Epithelial cell of proximal tubule (primary cell): ENCODE measurements at regions not wholly inside any gene's neighbourhood (a gene's known extent, or its start where the extent isn't known, plus 50 kb on each side); places are given as distances from the start of the nearest gene placed in this dataset.

Experiments
- DNase-seq: peaks from one replicate; pipeline ENCODE4 v3.0.0-alpha.2; 2011; ENCODE audit warnings: low read depth
- H3K4me3 ChIP-seq: 2 replicates; pipeline ENCODE4 v1.5.1; 2011; ENCODE audit warnings: low read depth, mild to moderate bottlenecking, low read length
- TF ChIP-seq, protein P1 (sequence below): conservative IDR thresholded peaks from 2 replicates; pipeline ENCODE4 v1.5.1; 2012; ENCODE audit warnings: low read depth, mild to moderate bottlenecking, low read length

GRCh38 chr2:60262178-60262577 lies 291.3 kb downstream of the BCL11A start:
- no peak for DNase-seq
- H3K4me3 ChIP-seq: no peak overlapping the region
- TF ChIP-seq, protein P1, sequence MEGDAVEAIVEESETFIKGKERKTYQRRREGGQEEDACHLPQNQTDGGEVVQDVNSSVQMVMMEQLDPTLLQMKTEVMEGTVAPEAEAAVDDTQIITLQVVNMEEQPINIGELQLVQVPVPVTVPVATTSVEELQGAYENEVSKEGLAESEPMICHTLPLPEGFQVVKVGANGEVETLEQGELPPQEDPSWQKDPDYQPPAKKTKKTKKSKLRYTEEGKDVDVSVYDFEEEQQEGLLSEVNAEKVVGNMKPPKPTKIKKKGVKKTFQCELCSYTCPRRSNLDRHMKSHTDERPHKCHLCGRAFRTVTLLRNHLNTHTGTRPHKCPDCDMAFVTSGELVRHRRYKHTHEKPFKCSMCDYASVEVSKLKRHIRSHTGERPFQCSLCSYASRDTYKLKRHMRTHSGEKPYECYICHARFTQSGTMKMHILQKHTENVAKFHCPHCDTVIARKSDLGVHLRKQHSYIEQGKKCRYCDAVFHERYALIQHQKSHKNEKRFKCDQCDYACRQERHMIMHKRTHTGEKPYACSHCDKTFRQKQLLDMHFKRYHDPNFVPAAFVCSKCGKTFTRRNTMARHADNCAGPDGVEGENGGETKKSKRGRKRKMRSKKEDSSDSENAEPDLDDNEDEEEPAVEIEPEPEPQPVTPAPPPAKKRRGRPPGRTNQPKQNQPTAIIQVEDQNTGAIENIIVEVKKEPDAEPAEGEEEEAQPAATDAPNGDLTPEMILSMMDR: no peak

GRCh38 chr2:60260639-60261296 lies 292.7 kb downstream of the BCL11A start:
- TF ChIP-seq, protein P1: no peak
- DNase-seq: peak; percentile 16

GRCh38 chr2:60259781-60260180 lies 293.7 kb downstream of the BCL11A start:
- TF ChIP-seq, protein P1: no peak
- DNase-seq: no peak
- no peak overlapping the region for H3K4me3 ChIP-seq

More at GRCh38 chr2:60260639-60261296, 292.7 kb downstream of the BCL11A start:
- no peak overlapping the region for H3K4me3 ChIP-seq

- no peak for DNase-seq
- H3K4me3 ChIP-seq: no peak overlapping the region
- TF ChIP-seq, protein P1: no peak
Observed at GRCh38 chr2:60252581-60253150, 300.8 kb downstream of the BCL11A start.

- TF ChIP-seq, protein P1: no peak
- DNase-seq: no peak
- no peak overlapping the region for H3K4me3 ChIP-seq
Observed at GRCh38 chr2:60251247-60251646, 302.2 kb downstream of the BCL11A start.

DNA sequence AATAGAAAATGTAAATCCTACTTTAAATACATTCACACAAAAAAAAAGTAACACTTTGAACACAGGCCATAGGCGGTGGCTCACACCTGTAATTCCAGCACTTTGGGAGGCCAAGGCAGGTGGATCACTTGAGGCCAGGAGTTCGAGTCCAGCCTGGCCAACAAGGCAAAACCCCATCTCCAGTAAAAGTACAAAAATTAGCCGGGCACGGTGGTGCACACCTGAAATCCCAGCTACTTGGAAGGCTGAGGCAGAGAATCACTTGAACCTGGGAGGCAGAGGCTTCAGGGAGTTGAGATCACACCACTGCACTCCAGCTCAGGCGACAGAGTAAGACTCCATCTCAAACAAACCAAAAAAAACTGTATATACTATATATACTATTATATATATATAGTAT lies 303.6 kb downstream of the BCL11A start:
- H3K4me3 ChIP-seq: no peak overlapping the region
- DNase-seq: no peak
- TF ChIP-seq, protein P1: no peak

- DNase-seq: no peak
- no peak overlapping the region for H3K4me3 ChIP-seq
- TF ChIP-seq, protein P1: no peak
Observed at GRCh38 chr2:60247471-60247870, 306.0 kb downstream of the BCL11A start.
